ENCODE measurements at regions not wholly inside any gene's neighbourhood (a gene's known extent, or its start where the extent isn't known, plus 50 kb on each side); places are given as distances from the start of the nearest gene placed in this dataset.

DNA sequence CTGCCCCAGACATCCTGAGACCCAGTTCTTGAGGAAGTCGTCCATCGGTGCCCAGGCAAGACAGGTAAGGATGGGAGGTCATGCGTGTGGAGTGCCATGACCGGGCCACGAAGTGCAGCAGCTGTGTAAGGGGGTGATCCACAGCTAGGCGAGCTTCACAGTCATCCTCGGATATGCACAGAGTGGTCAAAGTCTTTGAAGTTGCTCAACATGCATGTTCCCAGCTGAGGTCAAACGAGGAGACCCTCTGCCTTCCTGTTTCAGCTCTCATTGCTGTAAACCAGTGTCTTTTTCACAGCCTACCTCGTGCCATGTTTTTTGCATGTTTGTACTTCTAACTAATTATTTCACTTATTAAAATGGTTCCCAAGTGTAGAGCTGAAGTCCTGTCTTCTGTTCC lies 109.9 kb upstream of the TBL1X start (continued):
- TF ChIP-seq ZFP30 (CRISPR knock-in tag; IDR thresholded peaks at IDR 0.05) (no peak), PPARA (CRISPR knock-in tag; IDR thresholded peaks at IDR 0.05; ENCODE audit: borderline replicate concordance) (no peak), ZNF70 (CRISPR knock-in tag; IDR thresholded peaks at IDR 0.05) (no peak), SNAI2 (CRISPR knock-in tag; IDR thresholded peaks at IDR 0.05) (no peak), GLIS3 (CRISPR knock-in tag; IDR thresholded peaks at IDR 0.05) (no peak), CSDC2 (CRISPR knock-in tag; IDR thresholded peaks at IDR 0.05) (no peak), ARNTL (CRISPR knock-in tag; IDR thresholded peaks at IDR 0.05; ENCODE audit: borderline replicate concordance, low read depth) (no peak), ESRRG (CRISPR knock-in tag; IDR thresholded peaks at IDR 0.05) (no peak)

DNA sequence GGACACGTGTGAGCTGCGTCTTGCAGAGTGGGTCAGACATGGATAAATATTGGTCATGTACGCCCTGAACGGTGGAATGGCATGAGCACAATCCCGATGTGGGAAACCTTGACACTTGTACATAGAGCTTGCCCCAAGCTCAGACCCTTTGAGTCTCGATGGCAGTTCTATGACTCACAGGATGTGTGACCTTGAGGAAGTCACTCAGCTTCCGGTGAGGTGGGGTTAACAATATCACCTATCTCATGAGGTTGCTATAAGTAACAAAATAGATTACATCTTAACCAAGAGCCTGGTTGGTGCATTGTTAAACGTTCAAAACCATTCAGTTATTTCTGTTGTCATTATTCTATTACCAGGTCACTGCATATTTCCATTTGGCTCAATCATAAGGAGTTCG lies 109.1 kb upstream of the TBL1X start:
- no peak for ATAC-seq
- TF ChIP-seq ESRRG (CRISPR knock-in tag; IDR thresholded peaks at IDR 0.05): no peak
- no peak for TF ChIP-seq ZNF565 (CRISPR knock-in tag; conservative IDR thresholded peaks at IDR 0.05; ENCODE audit: low read depth)
- TF ChIP-seq ZC3H10 (CRISPR knock-in tag; IDR thresholded peaks at IDR 0.05): no peak
- TF ChIP-seq, protein P1, sequence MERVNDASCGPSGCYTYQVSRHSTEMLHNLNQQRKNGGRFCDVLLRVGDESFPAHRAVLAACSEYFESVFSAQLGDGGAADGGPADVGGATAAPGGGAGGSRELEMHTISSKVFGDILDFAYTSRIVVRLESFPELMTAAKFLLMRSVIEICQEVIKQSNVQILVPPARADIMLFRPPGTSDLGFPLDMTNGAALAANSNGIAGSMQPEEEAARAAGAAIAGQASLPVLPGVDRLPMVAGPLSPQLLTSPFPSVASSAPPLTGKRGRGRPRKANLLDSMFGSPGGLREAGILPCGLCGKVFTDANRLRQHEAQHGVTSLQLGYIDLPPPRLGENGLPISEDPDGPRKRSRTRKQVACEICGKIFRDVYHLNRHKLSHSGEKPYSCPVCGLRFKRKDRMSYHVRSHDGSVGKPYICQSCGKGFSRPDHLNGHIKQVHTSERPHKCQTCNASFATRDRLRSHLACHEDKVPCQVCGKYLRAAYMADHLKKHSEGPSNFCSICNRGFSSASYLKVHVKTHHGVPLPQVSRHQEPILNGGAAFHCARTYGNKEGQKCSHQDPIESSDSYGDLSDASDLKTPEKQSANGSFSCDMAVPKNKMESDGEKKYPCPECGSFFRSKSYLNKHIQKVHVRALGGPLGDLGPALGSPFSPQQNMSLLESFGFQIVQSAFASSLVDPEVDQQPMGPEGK (CRISPR knock-in tag; IDR thresholded peaks at IDR 0.05; ENCODE audit: borderline replicate concordance): no peak
- TF ChIP-seq ZFP3 (CRISPR knock-in tag; IDR thresholded peaks at IDR 0.05): no peak
- no peak for TF ChIP-seq TCF4 (CRISPR knock-in tag; IDR thresholded peaks at IDR 0.05; ENCODE audit: borderline replicate concordance)
- no peak for TF ChIP-seq RARB (CRISPR knock-in tag; IDR thresholded peaks at IDR 0.05)
- no peak for TF ChIP-seq BACH2 (CRISPR knock-in tag; IDR thresholded peaks at IDR 0.05; ENCODE audit: borderline replicate concordance)

DNA sequence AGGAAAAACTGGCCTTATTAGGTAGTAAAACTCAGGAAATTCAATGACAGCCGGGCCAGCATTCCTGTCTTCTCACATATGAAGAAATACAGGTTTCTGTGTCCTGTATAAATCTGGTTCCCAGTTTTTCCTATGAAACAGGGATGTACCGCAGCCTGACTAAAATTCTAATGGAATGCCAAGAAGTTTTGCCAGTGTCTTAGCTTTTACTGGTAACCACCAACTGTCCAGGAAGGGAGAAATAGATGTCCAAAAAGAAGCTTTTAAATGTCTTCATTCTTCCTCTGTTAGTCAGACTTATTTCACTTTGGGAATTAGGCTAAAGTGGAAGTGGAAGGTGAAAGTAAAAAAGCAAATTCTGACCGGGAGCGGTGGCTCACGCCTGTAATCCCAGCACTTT lies 108.0 kb upstream of the TBL1X start:
- no peak for TF ChIP-seq RARB (CRISPR knock-in tag; IDR thresholded peaks at IDR 0.05)
- ATAC-seq: no peak

DNA sequence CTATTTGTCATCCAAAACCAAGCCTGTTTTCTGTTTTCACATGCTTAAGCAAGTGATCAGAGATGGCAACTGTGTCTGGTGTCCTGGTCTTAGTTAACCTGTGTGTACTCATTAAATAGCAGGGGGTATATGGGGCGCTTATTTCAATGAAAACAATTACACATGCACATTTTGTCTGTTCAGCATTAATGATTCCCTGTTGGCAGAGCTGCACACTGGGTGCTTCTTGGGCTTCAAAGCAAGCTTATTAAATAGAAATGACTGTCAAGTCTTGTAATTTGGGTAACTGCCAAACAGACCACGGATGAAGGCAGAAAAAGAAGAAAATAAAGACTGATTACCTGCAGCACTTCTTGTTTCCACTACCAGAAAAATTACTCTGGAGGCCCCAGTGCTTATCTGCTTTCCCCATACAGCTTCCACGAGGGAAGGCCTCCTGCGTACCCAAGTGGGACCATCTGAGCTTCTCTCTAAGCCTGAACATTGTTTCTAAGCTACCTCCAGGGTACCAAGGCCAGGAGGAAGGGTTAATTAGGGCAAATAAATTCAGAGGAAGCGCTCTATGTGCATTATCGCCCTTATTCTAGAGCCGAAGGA lies 107.2 kb upstream of the TBL1X start:
- TF ChIP-seq ZNF565 (CRISPR knock-in tag; conservative IDR thresholded peaks at IDR 0.05; ENCODE audit: low read depth) (no peak), OSR1 (CRISPR knock-in tag; IDR thresholded peaks at IDR 0.05) (no peak), CSDC2 (CRISPR knock-in tag; IDR thresholded peaks at IDR 0.05) (no peak)

DNA sequence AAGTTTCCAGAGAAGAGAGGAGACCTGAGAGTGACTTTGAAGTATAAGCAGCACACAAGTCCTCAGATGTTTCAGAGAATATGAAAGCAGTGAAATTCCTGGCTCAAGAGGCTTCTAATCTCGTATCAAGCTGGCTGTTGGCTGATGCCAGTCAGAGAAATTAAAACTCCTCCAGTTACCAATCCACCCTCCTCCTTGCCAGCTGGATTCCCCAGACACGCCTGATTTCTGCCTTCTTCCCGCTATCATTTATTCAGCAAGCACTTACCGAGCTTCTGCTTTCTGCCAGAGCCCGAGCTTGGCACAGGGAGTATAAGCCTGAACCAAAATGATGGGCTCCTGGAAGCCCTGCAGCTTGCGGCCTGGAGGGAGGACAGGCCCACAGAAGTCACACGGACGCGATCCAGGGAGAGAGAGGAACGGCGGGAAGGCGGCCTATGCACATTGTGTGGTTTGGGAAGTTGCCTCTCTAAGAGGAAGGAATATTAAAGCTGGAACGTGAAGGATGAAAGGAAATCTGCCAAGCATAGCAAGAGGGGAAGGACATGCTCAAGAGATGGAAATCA lies 102.4 kb upstream of the TBL1X start:
- no peak for ATAC-seq
- TF ChIP-seq, protein P2, sequence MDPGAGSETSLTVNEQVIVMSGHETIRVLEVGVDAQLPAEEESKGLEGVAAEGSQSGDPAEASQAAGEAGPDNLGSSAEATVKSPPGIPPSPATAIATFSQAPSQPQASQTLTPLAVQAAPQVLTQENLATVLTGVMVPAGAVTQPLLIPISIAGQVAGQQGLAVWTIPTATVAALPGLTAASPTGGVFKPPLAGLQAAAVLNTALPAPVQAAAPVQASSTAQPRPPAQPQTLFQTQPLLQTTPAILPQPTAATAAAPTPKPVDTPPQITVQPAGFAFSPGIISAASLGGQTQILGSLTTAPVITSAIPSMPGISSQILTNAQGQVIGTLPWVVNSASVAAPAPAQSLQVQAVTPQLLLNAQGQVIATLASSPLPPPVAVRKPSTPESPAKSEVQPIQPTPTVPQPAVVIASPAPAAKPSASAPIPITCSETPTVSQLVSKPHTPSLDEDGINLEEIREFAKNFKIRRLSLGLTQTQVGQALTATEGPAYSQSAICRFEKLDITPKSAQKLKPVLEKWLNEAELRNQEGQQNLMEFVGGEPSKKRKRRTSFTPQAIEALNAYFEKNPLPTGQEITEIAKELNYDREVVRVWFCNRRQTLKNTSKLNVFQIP (CRISPR knock-in tag; IDR thresholded peaks at IDR 0.05; ENCODE audit: borderline replicate concordance, low read depth): no peak
- TF ChIP-seq GLIS3 (CRISPR knock-in tag; IDR thresholded peaks at IDR 0.05): no peak
- no peak for TF ChIP-seq RARB (CRISPR knock-in tag; IDR thresholded peaks at IDR 0.05)
- no peak for TF ChIP-seq BACH2 (CRISPR knock-in tag; IDR thresholded peaks at IDR 0.05; ENCODE audit: borderline replicate concordance)
- no peak for TF ChIP-seq ZFP3 (CRISPR knock-in tag; IDR thresholded peaks at IDR 0.05)
- TF ChIP-seq TCF4 (CRISPR knock-in tag; IDR thresholded peaks at IDR 0.05; ENCODE audit: borderline replicate concordance): no peak
- TF ChIP-seq ZFP30 (CRISPR knock-in tag; IDR thresholded peaks at IDR 0.05): no peak
- no peak for TF ChIP-seq PPARA (CRISPR knock-in tag; IDR thresholded peaks at IDR 0.05; ENCODE audit: borderline replicate concordance)
- TF ChIP-seq ZNF70 (CRISPR knock-in tag; IDR thresholded peaks at IDR 0.05): no peak
- no peak for TF ChIP-seq OSR1 (CRISPR knock-in tag; IDR thresholded peaks at IDR 0.05)
- TF ChIP-seq ARNTL (CRISPR knock-in tag; IDR thresholded peaks at IDR 0.05; ENCODE audit: borderline replicate concordance, low read depth): no peak
- TF ChIP-seq SNAI2 (CRISPR knock-in tag; IDR thresholded peaks at IDR 0.05): no peak
- TF ChIP-seq, protein P3, sequence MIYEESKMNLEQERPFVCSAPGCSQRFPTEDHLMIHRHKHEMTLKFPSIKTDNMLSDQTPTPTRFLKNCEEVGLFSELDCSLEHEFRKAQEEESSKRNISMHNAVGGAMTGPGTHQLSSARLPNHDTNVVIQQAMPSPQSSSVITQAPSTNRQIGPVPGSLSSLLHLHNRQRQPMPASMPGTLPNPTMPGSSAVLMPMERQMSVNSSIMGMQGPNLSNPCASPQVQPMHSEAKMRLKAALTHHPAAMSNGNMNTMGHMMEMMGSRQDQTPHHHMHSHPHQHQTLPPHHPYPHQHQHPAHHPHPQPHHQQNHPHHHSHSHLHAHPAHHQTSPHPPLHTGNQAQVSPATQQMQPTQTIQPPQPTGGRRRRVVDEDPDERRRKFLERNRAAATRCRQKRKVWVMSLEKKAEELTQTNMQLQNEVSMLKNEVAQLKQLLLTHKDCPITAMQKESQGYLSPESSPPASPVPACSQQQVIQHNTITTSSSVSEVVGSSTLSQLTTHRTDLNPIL (CRISPR knock-in tag; IDR thresholded peaks at IDR 0.05; ENCODE audit: low read depth): no peak
- TF ChIP-seq, protein P4, sequence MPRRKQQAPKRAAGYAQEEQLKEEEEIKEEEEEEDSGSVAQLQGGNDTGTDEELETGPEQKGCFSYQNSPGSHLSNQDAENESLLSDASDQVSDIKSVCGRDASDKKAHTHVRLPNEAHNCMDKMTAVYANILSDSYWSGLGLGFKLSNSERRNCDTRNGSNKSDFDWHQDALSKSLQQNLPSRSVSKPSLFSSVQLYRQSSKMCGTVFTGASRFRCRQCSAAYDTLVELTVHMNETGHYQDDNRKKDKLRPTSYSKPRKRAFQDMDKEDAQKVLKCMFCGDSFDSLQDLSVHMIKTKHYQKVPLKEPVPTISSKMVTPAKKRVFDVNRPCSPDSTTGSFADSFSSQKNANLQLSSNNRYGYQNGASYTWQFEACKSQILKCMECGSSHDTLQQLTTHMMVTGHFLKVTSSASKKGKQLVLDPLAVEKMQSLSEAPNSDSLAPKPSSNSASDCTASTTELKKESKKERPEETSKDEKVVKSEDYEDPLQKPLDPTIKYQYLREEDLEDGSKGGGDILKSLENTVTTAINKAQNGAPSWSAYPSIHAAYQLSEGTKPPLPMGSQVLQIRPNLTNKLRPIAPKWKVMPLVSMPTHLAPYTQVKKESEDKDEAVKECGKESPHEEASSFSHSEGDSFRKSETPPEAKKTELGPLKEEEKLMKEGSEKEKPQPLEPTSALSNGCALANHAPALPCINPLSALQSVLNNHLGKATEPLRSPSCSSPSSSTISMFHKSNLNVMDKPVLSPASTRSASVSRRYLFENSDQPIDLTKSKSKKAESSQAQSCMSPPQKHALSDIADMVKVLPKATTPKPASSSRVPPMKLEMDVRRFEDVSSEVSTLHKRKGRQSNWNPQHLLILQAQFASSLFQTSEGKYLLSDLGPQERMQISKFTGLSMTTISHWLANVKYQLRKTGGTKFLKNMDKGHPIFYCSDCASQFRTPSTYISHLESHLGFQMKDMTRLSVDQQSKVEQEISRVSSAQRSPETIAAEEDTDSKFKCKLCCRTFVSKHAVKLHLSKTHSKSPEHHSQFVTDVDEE (CRISPR knock-in tag; IDR thresholded peaks at IDR 0.05): no peak
- TF ChIP-seq CSDC2 (CRISPR knock-in tag; IDR thresholded peaks at IDR 0.05): no peak
- no peak for TF ChIP-seq ZNF565 (CRISPR knock-in tag; conservative IDR thresholded peaks at IDR 0.05; ENCODE audit: low read depth)
- no peak for TF ChIP-seq ZNF8 (CRISPR knock-in tag; IDR thresholded peaks at IDR 0.05)

More for the DNA sequence above, 107.2 kb upstream of the TBL1X start:
- ATAC-seq: no peak
